ENCODE measurements at regions not wholly inside any gene's neighbourhood (a gene's known extent, or its start where the extent isn't known, plus 50 kb on each side); places are given as distances from the start of the nearest gene placed in this dataset.

GRCh38 chr3:193052354-193053045 is 134.8 kb upstream of the MB21D2 start:
- no peak for FAIRE-seq
- CTCF ChIA-PET (ENCODE audit: low intra/inter-chr PET ratio): no interaction called here

More at GRCh38 chr3:193052354-193053045, 134.8 kb upstream of the MB21D2 start:
- Histone ChIP-seq H3K79me2 (ENCODE audit: control insufficient read depth, insufficient read depth, low read length) (no peaks in the 10 kb centered on the region), H3K27me3 (ENCODE audit: control insufficient read depth in 2 of 2, insufficient read depth in 2 of 2, low read length in 2 of 2) (no peaks in the 10 kb centered on the region), H3K9me3 (replicated peaks; ENCODE audit: control insufficient read depth, insufficient read depth, low read depth, low read length) (no peaks in the 10 kb centered on the region), H4K20me1 (replicated peaks; ENCODE audit: control insufficient read depth, insufficient read depth, low read length) (no peaks in the 10 kb centered on the region), H2AFZ (ENCODE audit: low read depth, low read length) (no peak overlapping the region), H3K27ac (ENCODE audit: extremely low read depth, low read depth, low read length) (no peak overlapping the region), H3K9ac (ENCODE audit: insufficient read depth in 1 of 2, low read depth in 2 of 2, low read length in 2 of 2) (no peak overlapping the region), H3K4me2 (ENCODE audit: insufficient read depth, low read length) (no peak overlapping the region), H3K4me1 (replicated peaks in 1 of 2; ENCODE audit: control insufficient read depth in 2 of 2, insufficient read depth in 2 of 2, low read length in 2 of 2) (no peaks in the 10 kb centered on the region), H3K9me1 (ENCODE audit: control insufficient read depth, insufficient read depth, low read length) (no peaks in the 10 kb centered on the region), H3K4me3 (no peak overlapping the region), H3K36me3 (ENCODE audit: control insufficient read depth, insufficient read depth, low read length) (no peaks in the 10 kb centered on the region)
- ATAC-seq (no peak), DNase-seq (ENCODE audit: extremely low read depth in 1 of 4, low spot score in 3 of 4) (no peak)
- intact Hi-C loops (cut with micrococcal nuclease) (no loop called here), in situ Hi-C loops (cut with MboI) (no loop called here)
- TF ChIP-seq CHD2 (IDR thresholded peaks at IDR 0.05; ENCODE audit: low read depth, low read length): no peak
- no peak for TF ChIP-seq ZEB2 (IDR thresholded peaks at IDR 0.05)
- no peak for TF ChIP-seq EWSR1 (IDR thresholded peaks at IDR 0.05; ENCODE audit: borderline replicate concordance, low read depth, partially characterized antibody)
- TF ChIP-seq NFYB (IDR thresholded peaks at IDR 0.05; ENCODE audit: extremely low read depth, insufficient read length): no peak
- TF ChIP-seq STAG1 (CRISPR knock-in tag; IDR thresholded peaks at IDR 0.05; ENCODE audit: borderline replicate concordance): no peak
- no peak for TF ChIP-seq E2F1 (CRISPR knock-in tag; IDR thresholded peaks at IDR 0.05)
- TF ChIP-seq RERE (CRISPR knock-in tag; IDR thresholded peaks at IDR 0.05; ENCODE audit: borderline replicate concordance): no peak
- TF ChIP-seq EP400 (IDR thresholded peaks at IDR 0.05): no peak
- TF ChIP-seq EHMT2 (IDR thresholded peaks at IDR 0.05): no peak
- no TSS peak for BruUV-seq (replicated peaks)
- POLR2A ChIA-PET: interaction anchor here (0.6 to 1.0 kb wide), 2 partner anchors 12 to 795 kb away, joined by 3 read pairs; no protein-coding TSS in a partner anchor
- 0% methylated on average over 8 of the region's 8 CpGs for WGBS (ENCODE audit: insufficient coverage, low coverage, missing lambda C conversion rate)
